Femur (tissue), 1 donor: ENCODE measurements at regions not wholly inside any gene's neighbourhood (a gene's known extent, or its start where the extent isn't known, plus 50 kb on each side); places are given as distances from the start of the nearest gene placed in this dataset.
"Not testable (repeated sequence)": the region's sequence is repeated elsewhere in the genome, so short reads cannot be mapped to it uniquely, and the experiment has no call there.

ENCODE experiments used
- DNase-seq: peaks from one replicate; pipeline ENCODE4 v3.0.0-alpha.2; 2017

- DNase-seq = not testable (repeated sequence)
These were observed 63.8 kb downstream of the CLEC18A start for GRCh38 chr16:70014915-70015314.

DNA sequence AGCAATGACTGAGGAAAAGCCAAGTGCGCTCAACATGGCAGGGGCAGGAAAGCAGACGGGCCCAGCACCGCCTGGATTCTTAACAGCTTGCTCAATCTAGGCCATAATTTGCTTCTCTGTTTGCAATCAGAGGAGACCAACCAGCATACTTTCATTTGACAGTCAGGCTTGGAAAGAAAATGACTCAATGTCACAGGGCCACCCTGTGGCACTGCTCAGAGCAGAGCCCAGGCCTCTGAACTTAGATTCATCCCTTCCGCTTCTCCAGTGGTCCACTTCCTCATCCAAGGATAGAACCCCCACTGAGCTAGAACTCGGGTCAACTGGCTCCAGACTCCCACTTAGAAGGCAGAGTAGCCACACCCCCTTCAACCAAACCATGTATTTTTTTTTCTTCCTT, 65.6 kb downstream of the CLEC18A start:
- DNase-seq = not testable (repeated sequence)

- no peak for DNase-seq
These were observed 67.1 kb downstream of the CLEC18A start for GRCh38 chr16:70018254-70018653.

GRCh38 chr16:70023207-70023606, 72.1 kb downstream of the CLEC18A start:
- not testable (repeated sequence) for DNase-seq

GRCh38 chr16:70023956-70024355, 72.8 kb downstream of the CLEC18A start:
- not testable (repeated sequence) for DNase-seq

DNA sequence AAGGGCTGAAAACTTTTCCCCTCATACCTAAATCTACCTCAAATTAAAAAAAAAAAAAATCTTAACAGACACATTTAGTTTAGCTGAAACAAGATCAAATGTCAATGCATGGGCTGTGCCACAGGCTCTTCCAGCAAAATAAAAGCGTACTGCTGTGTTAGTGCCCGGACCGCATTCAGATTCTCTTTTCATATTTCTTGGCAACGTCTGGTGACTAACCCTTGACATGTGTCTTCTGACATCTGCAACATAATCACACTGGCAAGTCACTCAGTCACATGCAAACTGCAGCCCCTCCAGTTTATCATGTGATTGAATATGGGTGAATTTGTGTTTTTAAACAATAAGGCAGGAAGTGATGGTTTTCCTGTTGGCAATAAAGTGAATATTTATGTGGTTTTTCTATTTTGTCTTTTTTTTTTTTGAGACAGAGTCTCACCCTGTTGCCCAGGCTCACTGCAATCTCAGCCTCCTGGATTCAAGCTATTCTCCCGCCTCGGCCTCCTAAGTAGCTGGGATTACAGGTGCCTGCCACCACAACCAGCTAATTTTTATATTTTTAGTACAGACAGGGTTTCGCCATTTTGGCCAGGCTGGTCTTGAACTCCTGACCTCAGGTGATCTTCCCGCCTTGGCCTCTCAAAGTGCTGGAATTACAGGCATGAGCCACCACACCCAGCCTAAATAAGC, 75.2 kb downstream of the CLEC18A start:
- DNase-seq = peak; percentile 36

DNA sequence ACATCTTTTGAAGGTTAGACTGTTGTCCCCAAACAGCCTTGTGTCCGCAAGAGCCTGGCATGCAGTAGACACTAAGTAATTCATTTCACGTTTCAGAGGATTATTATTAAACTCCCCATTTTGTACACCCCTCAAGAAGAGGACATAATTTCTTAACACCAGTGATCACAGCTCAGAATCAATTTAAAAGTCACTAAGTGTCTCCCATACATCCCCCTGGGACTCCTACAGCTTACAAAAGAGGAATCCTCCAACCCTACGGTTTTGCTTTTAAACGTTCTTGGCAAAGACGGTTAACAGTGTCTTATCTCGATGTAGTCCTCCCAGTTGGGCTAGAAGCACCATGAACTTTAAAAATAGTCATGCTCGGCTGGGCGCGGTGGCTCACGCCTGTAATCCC, 81.2 kb upstream of the PDPR start:
- not testable (repeated sequence) for DNase-seq

DNA sequence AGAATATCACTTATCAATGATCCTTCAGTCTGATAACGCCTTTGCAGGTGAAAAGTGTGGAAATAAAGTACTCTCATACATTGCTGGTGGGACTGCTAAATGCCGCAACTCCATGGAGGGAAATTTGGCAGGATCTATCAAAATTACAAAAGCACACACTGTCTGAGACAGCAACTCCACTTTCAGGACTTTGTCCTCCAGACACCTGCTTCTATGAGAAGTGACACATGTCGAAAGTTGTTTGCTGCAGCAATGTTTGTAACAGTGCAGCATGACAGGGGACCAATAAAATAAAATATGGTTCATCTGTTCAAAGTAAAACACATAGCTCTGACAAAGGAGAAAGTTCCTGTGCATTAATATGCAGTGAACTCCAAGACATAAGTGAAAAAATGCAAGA, 76.2 kb upstream of the PDPR start:
- DNase-seq = not testable (repeated sequence)

DNA sequence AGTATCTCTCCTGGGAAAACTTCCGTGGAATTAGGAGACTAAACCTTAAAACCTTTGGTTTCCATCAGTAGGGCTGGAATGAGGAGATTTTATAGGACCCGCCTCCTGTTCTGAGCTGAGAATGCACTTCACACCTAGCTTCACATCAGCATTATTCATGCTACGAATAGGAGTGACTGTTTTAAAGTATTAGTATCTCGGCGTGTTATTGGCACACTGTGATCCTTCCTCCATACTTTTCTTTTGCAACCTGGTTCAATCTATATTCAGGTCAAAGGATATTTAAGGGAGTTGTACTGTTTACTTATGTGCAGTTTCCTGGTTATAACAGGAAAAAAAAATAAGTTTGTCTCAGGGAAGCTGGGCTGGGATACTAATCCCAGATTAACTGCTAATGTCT, 73.6 kb upstream of the PDPR start:
- DNase-seq = not testable (repeated sequence)

DNA sequence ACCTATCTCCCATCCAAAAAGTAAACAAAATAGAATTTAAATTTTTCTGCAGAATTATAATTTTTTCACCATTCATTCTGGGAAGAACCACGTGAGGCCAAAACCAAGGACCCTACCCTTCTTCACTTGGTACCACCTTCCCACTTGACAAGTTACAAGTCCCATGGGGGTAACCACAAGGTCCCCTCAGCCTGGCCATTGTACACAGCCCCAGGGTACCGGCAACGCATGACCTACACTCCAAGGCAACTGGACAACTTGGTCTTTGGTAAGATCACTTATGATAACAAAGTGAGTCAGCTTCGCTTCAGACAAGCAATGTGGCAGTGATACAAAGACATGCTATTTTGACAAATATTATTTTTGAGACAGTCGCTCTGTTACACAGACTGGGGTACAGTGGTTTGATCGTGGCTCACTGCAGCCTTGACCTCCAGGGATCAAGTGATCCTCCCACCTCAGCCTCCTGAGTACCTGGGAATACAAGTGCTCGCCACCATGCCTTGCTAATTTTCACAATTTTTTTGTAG, 70.5 kb upstream of the PDPR start:
- not testable (repeated sequence) for DNase-seq

- DNase-seq = not testable (repeated sequence)
These were observed 67.6 kb upstream of the PDPR start for GRCh38 chr16:70046560-70046959.

DNA sequence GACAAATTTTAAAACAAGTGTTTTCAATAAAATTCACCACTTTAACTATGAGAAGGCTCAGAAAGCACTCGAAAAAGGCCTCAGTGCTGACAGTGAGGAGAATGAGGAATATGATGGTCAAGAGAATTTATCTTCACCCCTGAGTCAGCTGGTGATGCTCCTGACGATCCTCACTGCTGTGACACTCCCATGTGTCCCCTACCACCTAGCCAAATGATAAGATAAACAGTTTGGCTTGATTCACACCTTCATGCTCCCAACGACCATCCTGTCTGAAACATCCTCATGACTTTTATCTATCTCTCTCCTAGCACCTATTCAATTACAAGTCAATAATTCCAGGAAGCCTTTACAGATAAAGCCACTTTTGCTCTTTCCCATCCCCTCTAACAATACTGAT, 66.0 kb upstream of the PDPR start:
- DNase-seq = not testable (repeated sequence)

DNA sequence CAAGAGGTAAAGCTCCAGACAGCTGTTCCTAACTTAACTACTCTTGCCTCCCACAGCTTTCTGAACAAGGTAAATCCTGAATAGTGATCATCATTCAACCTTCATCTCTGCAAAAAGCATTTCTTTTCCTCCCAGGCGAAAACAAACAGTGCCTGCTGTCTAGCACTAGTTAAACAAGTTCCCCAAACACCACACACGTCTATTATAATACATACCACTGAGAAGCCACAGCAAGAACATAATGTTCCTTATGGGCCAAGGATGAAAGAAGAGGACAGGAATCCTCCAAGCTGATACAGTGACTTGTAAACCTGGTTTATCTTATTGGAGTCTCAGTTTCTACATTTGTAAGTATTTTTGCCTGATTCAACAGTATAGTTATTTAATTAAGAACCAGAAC, 56.1 kb upstream of the PDPR start:
- DNase-seq = not testable (repeated sequence)

DNA sequence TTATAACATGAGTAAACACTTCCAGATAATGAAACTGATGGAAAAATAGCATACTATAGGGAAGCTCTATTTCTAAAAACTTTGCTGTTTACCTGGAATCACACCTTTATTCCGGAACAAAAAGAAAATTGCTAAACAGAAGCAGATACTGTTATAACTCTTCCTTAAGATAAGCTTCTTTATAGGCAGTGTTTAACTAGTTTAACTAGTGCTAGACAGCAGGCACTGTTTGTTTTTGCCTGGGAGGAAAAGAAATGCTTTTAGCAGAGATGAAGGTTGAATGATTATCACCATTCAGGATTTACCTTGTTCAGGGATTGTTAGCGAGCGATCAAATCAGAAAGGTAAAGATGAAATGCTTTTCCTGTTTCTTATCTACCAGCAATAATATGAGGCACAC, 54.7 kb upstream of the PDPR start:
- DNase-seq = not testable (repeated sequence)

DNA sequence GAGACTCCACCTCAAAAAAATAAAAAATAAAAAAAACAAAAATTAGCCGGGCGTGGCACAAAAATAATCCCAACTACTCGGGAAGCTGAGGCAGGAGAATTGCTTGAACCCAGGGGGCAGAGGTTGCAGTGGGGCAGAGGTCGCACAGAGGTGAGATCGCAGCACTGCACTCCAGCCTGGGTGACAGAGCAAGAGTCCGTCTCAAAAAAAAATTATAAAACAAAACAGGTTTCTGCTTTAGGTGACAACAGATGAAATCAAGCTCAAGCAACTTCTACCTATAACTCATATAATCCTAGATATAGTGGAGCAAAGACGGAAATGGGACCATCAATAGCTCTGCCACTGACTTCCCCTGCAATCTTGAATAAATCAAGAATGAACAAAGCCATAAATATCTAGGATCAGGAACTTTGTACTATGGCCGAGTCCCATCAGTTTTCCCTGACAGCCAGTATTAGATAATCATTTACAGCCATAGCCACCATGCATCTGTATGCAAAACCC, 53.6 kb upstream of the PDPR start:
- DNase-seq = not testable (repeated sequence)

DNA sequence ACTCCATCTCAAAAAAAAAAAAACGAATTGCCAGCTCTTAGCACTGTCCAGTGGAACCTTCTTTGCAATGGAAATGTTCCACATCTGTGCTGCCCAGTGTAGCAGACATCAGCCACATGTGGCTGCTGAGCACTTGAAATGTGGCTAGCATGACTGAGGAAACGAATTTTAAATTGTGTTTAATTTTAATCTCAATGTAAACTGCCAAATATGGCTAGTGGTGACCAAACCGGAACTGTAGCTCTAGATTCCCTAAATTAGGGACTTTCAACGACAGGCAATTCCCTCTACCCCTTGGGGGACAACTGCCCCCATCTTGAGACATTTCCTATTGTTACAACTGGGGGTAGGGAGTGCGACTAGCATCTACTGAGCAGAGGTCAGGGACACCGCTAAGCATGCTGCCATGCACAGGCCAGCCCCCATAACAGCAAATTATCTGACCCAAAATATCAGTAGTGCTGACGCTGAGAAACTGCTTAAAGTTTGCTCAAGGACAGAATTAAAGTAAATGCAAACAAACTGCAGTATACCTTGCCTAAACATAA, 52.4 kb upstream of the PDPR start:
- DNase-seq = not testable (repeated sequence)

DNA sequence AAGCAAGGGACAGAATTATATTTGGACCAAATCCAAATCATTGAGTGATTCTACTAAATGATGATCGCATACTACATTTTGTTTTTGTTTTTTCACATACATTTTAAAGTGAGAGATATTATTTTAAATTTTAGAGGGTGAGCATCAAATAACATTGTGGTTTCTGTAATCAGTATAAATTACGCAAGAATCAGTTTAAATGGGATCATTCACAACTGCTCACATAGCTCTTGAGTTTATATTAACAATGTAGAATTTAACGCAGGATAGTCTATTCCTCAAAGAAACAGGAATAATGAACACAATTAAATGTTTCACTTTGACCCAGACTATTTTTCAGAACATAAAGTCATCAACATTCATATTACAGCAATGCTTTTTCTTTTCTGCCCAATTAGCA, 51.2 kb upstream of the PDPR start:
- not testable (repeated sequence) for DNase-seq
